ENCODE measurements at regions not wholly inside any gene's neighbourhood (a gene's known extent, or its start where the extent isn't known, plus 50 kb on each side); places are given as distances from the start of the nearest gene placed in this dataset.
A peak's percentile ranks its signal among the peaks of the same experiment; 100 is the strongest.
"Not testable (repeated sequence)": the region's sequence is repeated elsewhere in the genome, so short reads cannot be mapped to it uniquely, and the experiment has no call there.

GRCh38 chr4:38483628-38484027, 180.4 kb upstream of the KLF3 start:
- ATAC-seq; intact Hi-C loops (cut with DNase I); H3K4me3 ChIP-seq (ENCODE audit: low read length); H3K4me1 ChIP-seq (ENCODE audit: control insufficient read depth, insufficient read depth, low read length); DNase-seq; H3K27ac ChIP-seq (ENCODE audit: low read length); H3K27me3 ChIP-seq (ENCODE audit: control insufficient read depth, insufficient read depth); H3K9me3 ChIP-seq (ENCODE audit: control insufficient read depth, low read length): not testable (repeated sequence)

- intact Hi-C loops (cut with DNase I) = no loop called here
- 76% methylated on average over 9 of the region's 9 CpGs for WGBS
- DNase-seq (peak in 2 of 3 donors; percentile 22 to 50), ATAC-seq (peak; percentile 72 to 80)
- Histone ChIP-seq H3K4me1 (ENCODE audit: control insufficient read depth, insufficient read depth, low read length) (no peaks in the 10 kb centered on the region), H3K27me3 (ENCODE audit: control insufficient read depth, insufficient read depth) (no peaks in the 10 kb centered on the region), H3K4me3 (ENCODE audit: low read length) (no peak overlapping the region), H3K27ac (ENCODE audit: low read length) (peak overlapping the region; percentile 60), H3K9me3 (ENCODE audit: control insufficient read depth, low read length) (no peaks in the 10 kb centered on the region)
Observed at GRCh38 chr4:38489011-38489861, 174.8 kb upstream of the KLF3 start.

- DNase-seq = peak; percentile 50 to 57 (median 57)
- Histone ChIP-seq H3K9me3 (ENCODE audit: control insufficient read depth, low read length) (no peaks in the 10 kb centered on the region), H3K27ac (ENCODE audit: low read length) (peak overlapping the region; percentile 3), H3K27me3 (ENCODE audit: control insufficient read depth, insufficient read depth) (no peaks in the 10 kb centered on the region), H3K4me3 (ENCODE audit: low read length) (no peak overlapping the region), H3K4me1 (ENCODE audit: control insufficient read depth, insufficient read depth, low read length) (no peaks in the 10 kb centered on the region)
- ATAC-seq = peak; percentile 59 to 92
- intact Hi-C loops (cut with DNase I) = no loop called here
- WGBS = 35% methylated on average over 7 of the region's 7 CpGs
Observed at GRCh38 chr4:38489924-38490639, 173.9 kb upstream of the KLF3 start.

- intact Hi-C loops (cut with DNase I) = no loop called here
- Histone ChIP-seq H3K4me1 (ENCODE audit: control insufficient read depth, insufficient read depth, low read length) (no peaks in the 10 kb centered on the region), H3K27ac (ENCODE audit: low read length) (no peak overlapping the region), H3K27me3 (ENCODE audit: control insufficient read depth, insufficient read depth) (no peaks in the 10 kb centered on the region), H3K9me3 (ENCODE audit: control insufficient read depth, low read length) (no peaks in the 10 kb centered on the region), H3K4me3 (ENCODE audit: low read length) (no peak overlapping the region)
- 85% methylated on average over 4 of the region's 4 CpGs for WGBS
- ATAC-seq = no peak
- peak in 1 of 3 donors; percentile 32 for DNase-seq
Observed at GRCh38 chr4:38490753-38491446, 173.1 kb upstream of the KLF3 start.

GRCh38 chr4:38491854-38492478, 172.0 kb upstream of the KLF3 start:
- no peak overlapping the region for H3K27ac ChIP-seq (ENCODE audit: low read length)
- no peaks in the 10 kb centered on the region for H3K27me3 ChIP-seq (ENCODE audit: control insufficient read depth, insufficient read depth)
- DNase-seq (no peak), ATAC-seq (no peak)
- H3K9me3 ChIP-seq (ENCODE audit: control insufficient read depth, low read length) = no peaks in the 10 kb centered on the region
- intact Hi-C loops (cut with DNase I) = no loop called here
- 95% methylated on average over 3 of the region's 3 CpGs for WGBS
- no peaks in the 10 kb centered on the region for H3K4me1 ChIP-seq (ENCODE audit: control insufficient read depth, insufficient read depth, low read length)
- H3K4me3 ChIP-seq (ENCODE audit: low read length) = no peak overlapping the region

GRCh38 chr4:38493066-38493465, 170.9 kb upstream of the KLF3 start:
- intact Hi-C loops (cut with DNase I) = no loop called here
- ATAC-seq = no peak
- Histone ChIP-seq H3K4me3 (ENCODE audit: low read length) (no peak overlapping the region), H3K27me3 (ENCODE audit: control insufficient read depth, insufficient read depth) (no peaks in the 10 kb centered on the region), H3K9me3 (ENCODE audit: control insufficient read depth, low read length) (no peaks in the 10 kb centered on the region), H3K4me1 (ENCODE audit: control insufficient read depth, insufficient read depth, low read length) (no peaks in the 10 kb centered on the region), H3K27ac (ENCODE audit: low read length) (no peak overlapping the region)
- no peak for DNase-seq

GRCh38 chr4:38495446-38495845, 168.6 kb upstream of the KLF3 start:
- 84% methylated on average over 3 of the region's 3 CpGs for WGBS
- ATAC-seq (no peak), DNase-seq (no peak)
- Histone ChIP-seq H3K4me1 (ENCODE audit: control insufficient read depth, insufficient read depth, low read length) (no peaks in the 10 kb centered on the region), H3K9me3 (ENCODE audit: control insufficient read depth, low read length) (no peaks in the 10 kb centered on the region), H3K27ac (ENCODE audit: low read length) (no peak overlapping the region), H3K27me3 (ENCODE audit: control insufficient read depth, insufficient read depth) (no peaks in the 10 kb centered on the region), H3K4me3 (ENCODE audit: low read length) (no peak overlapping the region)
- intact Hi-C loops (cut with DNase I) = no loop called here

- ATAC-seq = no peak
- intact Hi-C loops (cut with DNase I) = no loop called here
- whole genome bisulfite sequencing = 70% methylated on average over 3 of the region's 3 CpGs
Observed at GRCh38 chr4:38497121-38497520, 166.9 kb upstream of the KLF3 start.

GRCh38 chr4:38499101-38499500, 164.9 kb upstream of the KLF3 start:
- no peak for DNase-seq
- Histone ChIP-seq H3K27me3 (ENCODE audit: control insufficient read depth, insufficient read depth) (no peaks in the 10 kb centered on the region), H3K27ac (ENCODE audit: low read length) (no peak overlapping the region), H3K4me1 (ENCODE audit: control insufficient read depth, insufficient read depth, low read length) (peaks cover 3% of the 10 kb centered on the region), H3K9me3 (ENCODE audit: control insufficient read depth, low read length) (no peaks in the 10 kb centered on the region), H3K4me3 (ENCODE audit: low read length) (no peak overlapping the region)
- ATAC-seq = no peak
- WGBS = 89% methylated on average over 1 of the region's 1 CpG
- intact Hi-C loops (cut with DNase I) = no loop called here

More at GRCh38 chr4:38497121-38497520, 166.9 kb upstream of the KLF3 start:
- H3K9me3 ChIP-seq (ENCODE audit: control insufficient read depth, low read length) = no peaks in the 10 kb centered on the region
- H3K27ac ChIP-seq (ENCODE audit: low read length) = no peak overlapping the region
- no peaks in the 10 kb centered on the region for H3K27me3 ChIP-seq (ENCODE audit: control insufficient read depth, insufficient read depth)
- peaks cover 3% of the 10 kb centered on the region for H3K4me1 ChIP-seq (ENCODE audit: control insufficient read depth, insufficient read depth, low read length)
- H3K4me3 ChIP-seq (ENCODE audit: low read length) = no peak overlapping the region
- no peak for DNase-seq

GRCh38 chr4:38500433-38500832, 163.6 kb upstream of the KLF3 start:
- DNase-seq (no peak), ATAC-seq (peak in 1 of 2 donors; percentile 21)
- Histone ChIP-seq H3K4me1 (ENCODE audit: control insufficient read depth, insufficient read depth, low read length) (peaks cover 3% of the 10 kb centered on the region), H3K4me3 (ENCODE audit: low read length) (no peak overlapping the region), H3K27me3 (ENCODE audit: control insufficient read depth, insufficient read depth) (no peaks in the 10 kb centered on the region), H3K27ac (ENCODE audit: low read length) (no peak overlapping the region), H3K9me3 (ENCODE audit: control insufficient read depth, low read length) (no peaks in the 10 kb centered on the region)
- 95% methylated on average over 2 of the region's 2 CpGs for WGBS
- intact Hi-C loops (cut with DNase I) = no loop called here

GRCh38 chr4:38501698-38502097, 162.3 kb upstream of the KLF3 start:
- no peak for ATAC-seq
- Histone ChIP-seq H3K27me3 (ENCODE audit: control insufficient read depth, insufficient read depth) (no peaks in the 10 kb centered on the region), H3K4me3 (ENCODE audit: low read length) (no peak overlapping the region), H3K27ac (ENCODE audit: low read length) (no peak overlapping the region), H3K9me3 (ENCODE audit: control insufficient read depth, low read length) (no peaks in the 10 kb centered on the region), H3K4me1 (ENCODE audit: control insufficient read depth, insufficient read depth, low read length) (peaks cover 3% of the 10 kb centered on the region)
- DNase-seq = no peak
- 82% methylated on average over 2 of the region's 2 CpGs for WGBS
- intact Hi-C loops (cut with DNase I) = no loop called here

All from right cardiac atrium (tissue), 5 donors.